H9 (cell line): ENCODE measurements at regions not wholly inside any gene's neighbourhood (a gene's known extent, or its start where the extent isn't known, plus 50 kb on each side); places are given as distances from the start of the nearest gene placed in this dataset.

Source experiments
- DNase-seq: peaks from one replicate; pipeline ENCODE4 v3.0.0-alpha.2; 2017
- H2AFZ ChIP-seq: one replicate; pipeline ENCODE4 v1.6.1; 2013; ENCODE audit warnings: mild to moderate bottlenecking, low read length, control low read depth, moderate library complexity
- H2AK5ac ChIP-seq: 2 replicates; pipeline ENCODE4 v1.6.1; 2013; ENCODE audit warnings: low read length, control low read depth, mixed read lengths; ENCODE audit not compliant: insufficient read length
- H2BK120ac ChIP-seq: one replicate; pipeline ENCODE4 v1.6.1; 2013; ENCODE audit warnings: low read depth, mild to moderate bottlenecking, low read length, control low read depth, inconsistent platforms; ENCODE audit not compliant: poor library complexity, severe bottlenecking
- H2BK12ac ChIP-seq: 2 replicates; pipeline ENCODE4 v1.6.1; 2013; ENCODE audit warnings: low read length, control low read depth, mixed read lengths, low read depth; ENCODE audit not compliant: insufficient read length
- H2BK15ac ChIP-seq: 2 replicates; pipeline ENCODE4 v1.6.1; 2013; ENCODE audit warnings: low read depth, low read length, control low read depth
- H2BK20ac ChIP-seq: one replicate; pipeline ENCODE4 v1.6.1; 2013; ENCODE audit warnings: low read depth, mild to moderate bottlenecking, low read length, control low read depth, inconsistent platforms; ENCODE audit not compliant: poor library complexity, severe bottlenecking
- H2BK5ac ChIP-seq: 2 replicates; pipeline ENCODE4 v1.6.1; 2013; ENCODE audit warnings: low read length, control low read depth, mixed read lengths; ENCODE audit not compliant: insufficient read length
- H3K14ac ChIP-seq: 2 replicates; pipeline ENCODE4 v1.6.1; 2013; ENCODE audit warnings: low read length, control low read depth; ENCODE audit not compliant: insufficient read depth
- H3K18ac ChIP-seq: 2 replicates; pipeline ENCODE4 v1.6.1; 2013; ENCODE audit warnings: low read depth, mild to moderate bottlenecking, mixed read lengths, low read length, control low read depth; ENCODE audit not compliant: insufficient read length
- H3K23ac ChIP-seq: 2 replicates; pipeline ENCODE4 v1.6.1; 2013; ENCODE audit warnings: low read length, control low read depth, mixed read lengths, low read depth; ENCODE audit not compliant: insufficient read length
- H3K23me2 ChIP-seq: 2 replicates; pipeline ENCODE4 v1.6.1; 2013; ENCODE audit warnings: low read depth, mild to moderate bottlenecking, mixed read lengths, low read length, control low read depth; ENCODE audit not compliant: insufficient read length, poor library complexity, severe bottlenecking
- H3K27ac ChIP-seq: 2 replicates; pipeline ENCODE4 v1.5.1; 2013; ENCODE audit warnings: low read length, control low read depth, mixed read lengths, low read depth; ENCODE audit not compliant: insufficient read length
- H3K27me3 ChIP-seq: 2 replicates; pipeline ENCODE4 v1.6.1; 2013; ENCODE audit warnings: low read length, control low read depth, inconsistent platforms; ENCODE audit not compliant: insufficient read depth
- H3K4ac ChIP-seq: 2 replicates; pipeline ENCODE4 v1.6.1; 2013; ENCODE audit warnings: low read depth, mild to moderate bottlenecking, control low read depth, inconsistent platforms, low read length, moderate library complexity
- H3K4me1 ChIP-seq: 2 replicates; pipeline ENCODE4 v1.6.1; 2013; ENCODE audit warnings: low read length, control low read depth, inconsistent platforms; ENCODE audit not compliant: insufficient read depth
- H3K4me2 ChIP-seq: 2 replicates; pipeline ENCODE4 v1.6.1; 2013; ENCODE audit warnings: low read length, control low read depth, mixed read lengths; ENCODE audit not compliant: insufficient read length, insufficient read depth
- H3K56ac ChIP-seq: 2 replicates; pipeline ENCODE4 v1.6.1; 2013; ENCODE audit warnings: low read depth, mild to moderate bottlenecking, mixed read lengths, low read length, control low read depth; ENCODE audit not compliant: insufficient read length
- H3K79me1 ChIP-seq: 2 replicates; pipeline ENCODE4 v1.6.1; 2013; ENCODE audit warnings: low read depth, mild to moderate bottlenecking, moderate library complexity, low read length, control low read depth, inconsistent platforms; ENCODE audit not compliant: insufficient read depth, poor library complexity, severe bottlenecking
- H3K79me2 ChIP-seq: 2 replicates; pipeline ENCODE4 v1.6.1; 2013; ENCODE audit warnings: low read length, control low read depth, inconsistent platforms; ENCODE audit not compliant: insufficient read depth
- H3K9ac ChIP-seq: 2 replicates; pipeline ENCODE4 v1.6.1; 2013; ENCODE audit warnings: low read length, control low read depth, mixed read lengths; ENCODE audit not compliant: insufficient read length; ENCODE audit errors: extremely low read depth
- H3K9me3 ChIP-seq: one replicate; pipeline ENCODE4 v1.6.1; 2013; ENCODE audit warnings: low read depth, low read length, inconsistent platforms; ENCODE audit not compliant: control insufficient read depth
- H3T11ph ChIP-seq: one replicate; pipeline ENCODE4 v1.6.1; 2013; ENCODE audit warnings: mild to moderate bottlenecking, low read length, control low read depth, inconsistent platforms
- H4K20me1 ChIP-seq: one replicate; pipeline ENCODE4 v1.6.1; 2013; ENCODE audit not compliant: control insufficient read depth, insufficient read length, insufficient read depth
- H4K5ac ChIP-seq: 2 replicates; pipeline ENCODE4 v1.6.1; 2013; ENCODE audit warnings: low read depth, mild to moderate bottlenecking, mixed read lengths, low read length, control low read depth; ENCODE audit not compliant: insufficient read length
- H4K8ac ChIP-seq: replicated peaks from 2 replicates; pipeline ENCODE4 v1.6.1; 2013; ENCODE audit warnings: low read length, control low read depth, mixed read lengths, low read depth; ENCODE audit not compliant: insufficient read length
- H4K91ac ChIP-seq: 2 replicates; pipeline ENCODE4 v1.6.1; 2013; ENCODE audit warnings: low read depth, mild to moderate bottlenecking, moderate library complexity, mixed read lengths, low read length, control low read depth; ENCODE audit not compliant: insufficient read length
- H3K27ac Mint-ChIP-seq, 3 experiments: 2 replicates in 2 of 3; 3 replicates in 1 of 3; pipeline ENCODE4 v1.8.0; 2020 to 2021; ENCODE audit warnings: mixed read lengths in 3 of 3, mild to moderate bottlenecking in 1 of 3, moderate library complexity in 1 of 3
- H3K27me3 Mint-ChIP-seq: 2 replicates; pipeline ENCODE4 v1.8.0; 2021; ENCODE audit warnings: low read depth, mild to moderate bottlenecking, moderate library complexity, mixed read lengths
- H3K36me3 Mint-ChIP-seq, 3 experiments: 2 replicates in 2 of 3; 3 replicates in 1 of 3; pipeline ENCODE4 v1.8.0; 2020 to 2021; ENCODE audit warnings: low read depth in 3 of 3, mixed read lengths in 3 of 3; ENCODE audit not compliant: insufficient read depth in 1 of 3
- H3K4me1 Mint-ChIP-seq, 2 experiments: 2 replicates each; pipeline ENCODE4 v1.8.0; 2020; ENCODE audit warnings: mixed read lengths in 2 of 2
- H3K4me3 Mint-ChIP-seq, 2 experiments: 2 replicates in 1 of 2; 3 replicates in 1 of 2; pipeline ENCODE4 v1.8.0; 2020 to 2021; ENCODE audit warnings: mild to moderate bottlenecking in 2 of 2, mixed read lengths in 2 of 2, moderate library complexity in 1 of 2
- H3K9me3 Mint-ChIP-seq, 2 experiments: 2 replicates in 1 of 2; 3 replicates in 1 of 2; pipeline ENCODE4 v1.8.0; 2020; ENCODE audit warnings: mild to moderate bottlenecking in 2 of 2, mixed read lengths in 2 of 2, moderate library complexity in 1 of 2
- WGBS: extraction: QIAGEN DNeasy Blood & Tissue Kit; methylation state at CpG from one replicate; pipeline ENCODE4 v1.1.7; 2013; ENCODE audit warnings: missing lambda C conversion rate, low lambda C conversion rate, mixed read lengths; ENCODE audit not compliant: insufficient read length; ENCODE audit errors: extremely low coverage; 5-methylcytosine and 5-hydroxymethylcytosine counted together
- TF ChIP-seq, protein P1 (sequence below): fragments of 200-600 bp; sonication (generic); conservative IDR thresholded peaks from 3 replicates; pipeline ENCODE4 v1.8.0; 2021; ENCODE audit warnings: antibody characterized with exemption, mild to moderate bottlenecking

DNA sequence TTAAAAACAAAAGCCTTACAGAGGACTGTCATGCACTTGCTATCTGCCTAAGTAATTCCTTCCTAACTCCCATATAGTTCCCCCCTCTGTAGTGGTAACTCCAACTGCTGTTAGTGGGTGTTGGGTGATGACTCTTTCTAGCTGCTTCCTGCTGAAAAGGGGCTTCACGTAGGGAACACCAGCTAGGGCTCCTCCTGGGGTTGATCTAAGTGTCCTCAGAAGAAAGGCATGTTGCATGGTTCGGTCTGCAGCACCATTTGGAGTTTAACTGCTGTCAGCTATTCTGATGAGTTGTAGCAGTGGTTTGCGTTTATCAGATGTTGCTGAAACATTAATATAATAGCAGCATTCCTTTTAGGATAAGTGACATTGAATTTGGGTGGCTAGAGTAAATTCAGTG, 281.9 kb upstream of the TUSC1 start:
- Histone ChIP-seq H4K8ac (no peak overlapping the region), H3K9ac (no peak overlapping the region), H3K27ac (no peak overlapping the region), H3K27me3 (no peaks in the 10 kb centered on the region), H2AK5ac (no peak overlapping the region), H2BK12ac (no peak overlapping the region), H4K5ac (no peak overlapping the region), H3K79me1 (no peaks in the 10 kb centered on the region), H3K23ac (no peak overlapping the region), H3K18ac (no peak overlapping the region), H3K9me3 (no peaks in the 10 kb centered on the region), H3K4ac (no peak overlapping the region), H4K91ac (no peak overlapping the region), H4K20me1 (no peaks in the 10 kb centered on the region), H2BK5ac (no peak overlapping the region), H3K56ac (no peak overlapping the region), H3K23me2 (no peaks in the 10 kb centered on the region), H3T11ph (no peak overlapping the region), H3K4me2 (no peak overlapping the region), H3K14ac (no peak overlapping the region), H2BK120ac (no peak overlapping the region), H3K4me1 (no peaks in the 10 kb centered on the region), H2AFZ (no peak overlapping the region), H2BK20ac (no peak overlapping the region), H3K79me2 (no peaks in the 10 kb centered on the region), H2BK15ac (no peak overlapping the region)
- TF ChIP-seq, protein P1, sequence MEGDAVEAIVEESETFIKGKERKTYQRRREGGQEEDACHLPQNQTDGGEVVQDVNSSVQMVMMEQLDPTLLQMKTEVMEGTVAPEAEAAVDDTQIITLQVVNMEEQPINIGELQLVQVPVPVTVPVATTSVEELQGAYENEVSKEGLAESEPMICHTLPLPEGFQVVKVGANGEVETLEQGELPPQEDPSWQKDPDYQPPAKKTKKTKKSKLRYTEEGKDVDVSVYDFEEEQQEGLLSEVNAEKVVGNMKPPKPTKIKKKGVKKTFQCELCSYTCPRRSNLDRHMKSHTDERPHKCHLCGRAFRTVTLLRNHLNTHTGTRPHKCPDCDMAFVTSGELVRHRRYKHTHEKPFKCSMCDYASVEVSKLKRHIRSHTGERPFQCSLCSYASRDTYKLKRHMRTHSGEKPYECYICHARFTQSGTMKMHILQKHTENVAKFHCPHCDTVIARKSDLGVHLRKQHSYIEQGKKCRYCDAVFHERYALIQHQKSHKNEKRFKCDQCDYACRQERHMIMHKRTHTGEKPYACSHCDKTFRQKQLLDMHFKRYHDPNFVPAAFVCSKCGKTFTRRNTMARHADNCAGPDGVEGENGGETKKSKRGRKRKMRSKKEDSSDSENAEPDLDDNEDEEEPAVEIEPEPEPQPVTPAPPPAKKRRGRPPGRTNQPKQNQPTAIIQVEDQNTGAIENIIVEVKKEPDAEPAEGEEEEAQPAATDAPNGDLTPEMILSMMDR: no peak
- DNase-seq: no peak
- no CpG with 5 or more reads among the region's 3 CpGs for WGBS
- Mint-ChIP-seq H3K9me3 (peaks cover 21% of the 10 kb centered on the region in 2 experiments), H3K4me3 (no peak overlapping the region), H3K36me3 (peaks cover 8 to 26% (median 11%) of the 10 kb centered on the region in 3 experiments), H3K27ac (no peak overlapping the region), H3K27me3 (peaks cover 11% of the 10 kb centered on the region), H3K4me1 (no peaks in the 10 kb centered on the region)
